ENCODE measurements at regions not wholly inside any gene's neighbourhood (a gene's known extent, or its start where the extent isn't known, plus 50 kb on each side); places are given as distances from the start of the nearest gene placed in this dataset.
"Not testable (repeated sequence)": the region's sequence is repeated elsewhere in the genome, so short reads cannot be mapped to it uniquely, and the experiment has no call there.

DNA sequence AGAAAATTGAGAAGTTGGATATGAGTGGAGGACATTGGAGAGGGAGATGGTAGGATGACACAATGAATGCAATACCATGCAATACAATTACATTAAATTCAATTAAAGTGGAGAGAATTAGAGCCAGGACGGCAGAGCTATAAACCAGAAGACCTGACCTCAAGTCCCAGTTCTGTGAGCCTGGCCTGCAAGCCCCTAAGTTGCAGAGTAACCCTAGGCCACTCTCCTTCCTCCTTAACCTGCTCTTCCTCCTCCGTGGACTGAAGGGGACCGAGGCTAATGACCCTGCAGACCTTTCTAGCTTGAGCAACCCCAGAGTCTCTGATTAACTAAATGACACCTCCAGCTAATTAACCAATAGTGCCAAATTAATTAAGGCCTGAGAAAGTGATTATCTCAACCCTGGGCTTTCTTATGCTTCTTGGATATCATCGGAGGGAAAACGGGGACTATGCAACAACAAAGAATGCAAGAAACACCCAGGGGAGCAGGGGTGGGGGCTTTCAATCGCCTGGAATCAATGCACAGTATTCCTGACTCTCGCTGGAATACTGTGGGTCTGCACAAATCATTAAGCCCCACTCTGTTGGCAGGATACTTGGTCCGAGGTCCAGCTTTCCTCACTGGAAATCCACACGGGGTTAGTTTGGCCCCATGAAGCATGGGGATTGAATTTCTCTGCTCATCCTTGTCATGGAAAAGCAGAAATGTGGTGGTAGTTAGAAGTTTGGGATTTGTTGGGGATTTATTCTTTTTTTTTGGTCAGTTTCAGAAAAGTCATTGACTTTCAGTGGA is 548.3 kb downstream of the MN1 start:
- TF ChIP-seq, protein P1, sequence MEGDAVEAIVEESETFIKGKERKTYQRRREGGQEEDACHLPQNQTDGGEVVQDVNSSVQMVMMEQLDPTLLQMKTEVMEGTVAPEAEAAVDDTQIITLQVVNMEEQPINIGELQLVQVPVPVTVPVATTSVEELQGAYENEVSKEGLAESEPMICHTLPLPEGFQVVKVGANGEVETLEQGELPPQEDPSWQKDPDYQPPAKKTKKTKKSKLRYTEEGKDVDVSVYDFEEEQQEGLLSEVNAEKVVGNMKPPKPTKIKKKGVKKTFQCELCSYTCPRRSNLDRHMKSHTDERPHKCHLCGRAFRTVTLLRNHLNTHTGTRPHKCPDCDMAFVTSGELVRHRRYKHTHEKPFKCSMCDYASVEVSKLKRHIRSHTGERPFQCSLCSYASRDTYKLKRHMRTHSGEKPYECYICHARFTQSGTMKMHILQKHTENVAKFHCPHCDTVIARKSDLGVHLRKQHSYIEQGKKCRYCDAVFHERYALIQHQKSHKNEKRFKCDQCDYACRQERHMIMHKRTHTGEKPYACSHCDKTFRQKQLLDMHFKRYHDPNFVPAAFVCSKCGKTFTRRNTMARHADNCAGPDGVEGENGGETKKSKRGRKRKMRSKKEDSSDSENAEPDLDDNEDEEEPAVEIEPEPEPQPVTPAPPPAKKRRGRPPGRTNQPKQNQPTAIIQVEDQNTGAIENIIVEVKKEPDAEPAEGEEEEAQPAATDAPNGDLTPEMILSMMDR (optimal IDR thresholded peaks at IDR 0.05 in 1 of 3, IDR thresholded peaks at IDR 0.05 in 1 of 3, conservative IDR thresholded peaks at IDR 0.05 in 1 of 3; ENCODE audit: extremely low read depth in 1 of 3, insufficient read depth in 2 of 3, low read length in 3 of 3): no peak
- no peak for TF ChIP-seq EZH2 (IDR thresholded peaks at IDR 0.05; ENCODE audit: low read length)
- Histone ChIP-seq H3K4me1 (ENCODE audit: control insufficient read depth, extremely low read depth, insufficient read depth, low read length) (no peaks in the 10 kb centered on the region), H3K36me3 (ENCODE audit: control insufficient read depth in 2 of 2, extremely low read depth in 1 of 2, insufficient read depth in 2 of 2, low read length in 2 of 2) (no peaks in the 10 kb centered on the region), H2AFZ (ENCODE audit: control insufficient read depth, low read length) (no peak overlapping the region), H3K27me3 (ENCODE audit: control insufficient read depth, extremely low read depth, insufficient read depth, low read length) (no peaks in the 10 kb centered on the region), H3K4me2 (ENCODE audit: control insufficient read depth, extremely low read depth, insufficient read depth, low read depth, low read length) (no peak overlapping the region), H3K79me2 (ENCODE audit: control insufficient read depth, insufficient read depth, low read length) (no peaks in the 10 kb centered on the region), H3K9me1 (ENCODE audit: control insufficient read depth, extremely low read depth, insufficient read depth, low read length) (no peaks in the 10 kb centered on the region), H3K4me3 (ENCODE audit: control insufficient read depth in 2 of 3, extremely low read depth in 1 of 3, insufficient read depth in 2 of 3, low read depth in 1 of 3, low read length in 3 of 3) (no peak overlapping the region), H3K9ac (ENCODE audit: control insufficient read depth, extremely low read depth, insufficient read depth, low read length) (no peak overlapping the region), H3K9me3 (ENCODE audit: control insufficient read depth, low read depth, low read length) (peaks cover 9% of the 10 kb centered on the region), H3K27ac (ENCODE audit: control insufficient read depth, insufficient read depth, low read length) (no peak overlapping the region), H4K20me1 (ENCODE audit: control insufficient read depth, extremely low read depth, insufficient read depth, low read length) (no peaks in the 10 kb centered on the region)
- no peak for FAIRE-seq
- dilution Hi-C loops (cut with MboI; ENCODE audit: extremely low pct_ligation_motif_present, low sequenced_read_pairs): no loop called here
- no peak for DNase-seq (ENCODE audit: low read depth, low spot score)

GRCh38 chr22:27254063-27254462 is 547.5 kb downstream of the MN1 start:
- dilution Hi-C loops (cut with MboI; ENCODE audit: extremely low pct_ligation_motif_present, low sequenced_read_pairs); FAIRE-seq: not testable (repeated sequence)

GRCh38 chr22:27255580-27255979 is 546.0 kb downstream of the MN1 start:
- DNase-seq (ENCODE audit: low read depth, low spot score): no peak
- H3K27ac ChIP-seq (ENCODE audit: control insufficient read depth, insufficient read depth, low read length): no peak overlapping the region
- H2AFZ ChIP-seq (ENCODE audit: control insufficient read depth, low read length): no peak overlapping the region
- no peak for FAIRE-seq
- H3K27me3 ChIP-seq (ENCODE audit: control insufficient read depth, extremely low read depth, insufficient read depth, low read length): peaks cover 4% of the 10 kb centered on the region
- no peaks in the 10 kb centered on the region for H4K20me1 ChIP-seq (ENCODE audit: control insufficient read depth, extremely low read depth, insufficient read depth, low read length)
- H3K79me2 ChIP-seq (ENCODE audit: control insufficient read depth, insufficient read depth, low read length): no peaks in the 10 kb centered on the region
- H3K4me2 ChIP-seq (ENCODE audit: control insufficient read depth, extremely low read depth, insufficient read depth, low read depth, low read length): no peak overlapping the region
- no peaks in the 10 kb centered on the region for H3K9me1 ChIP-seq (ENCODE audit: control insufficient read depth, extremely low read depth, insufficient read depth, low read length)
- TF ChIP-seq EZH2 (IDR thresholded peaks at IDR 0.05; ENCODE audit: low read length): no peak
- TF ChIP-seq, protein P1 (optimal IDR thresholded peaks at IDR 0.05 in 1 of 3, IDR thresholded peaks at IDR 0.05 in 1 of 3, conservative IDR thresholded peaks at IDR 0.05 in 1 of 3; ENCODE audit: extremely low read depth in 1 of 3, insufficient read depth in 2 of 3, low read length in 3 of 3): no peak
- no peaks in the 10 kb centered on the region for H3K4me1 ChIP-seq (ENCODE audit: control insufficient read depth, extremely low read depth, insufficient read depth, low read length)
- H3K9me3 ChIP-seq (ENCODE audit: control insufficient read depth, low read depth, low read length): peaks cover 9% of the 10 kb centered on the region
- no peak overlapping the region for H3K4me3 ChIP-seq (ENCODE audit: control insufficient read depth in 2 of 3, extremely low read depth in 1 of 3, insufficient read depth in 2 of 3, low read depth in 1 of 3, low read length in 3 of 3)
- dilution Hi-C loops (cut with MboI; ENCODE audit: extremely low pct_ligation_motif_present, low sequenced_read_pairs): no loop called here
- H3K9ac ChIP-seq (ENCODE audit: control insufficient read depth, extremely low read depth, insufficient read depth, low read length): no peak overlapping the region
- H3K36me3 ChIP-seq (ENCODE audit: control insufficient read depth in 2 of 2, extremely low read depth in 1 of 2, insufficient read depth in 2 of 2, low read length in 2 of 2): no peaks in the 10 kb centered on the region

More at GRCh38 chr22:27254063-27254462, 547.5 kb downstream of the MN1 start:
- not testable (repeated sequence) for H3K79me2 ChIP-seq (ENCODE audit: control insufficient read depth, insufficient read depth, low read length); H3K9me3 ChIP-seq (ENCODE audit: control insufficient read depth, low read depth, low read length); H3K9ac ChIP-seq (ENCODE audit: control insufficient read depth, extremely low read depth, insufficient read depth, low read length); H4K20me1 ChIP-seq (ENCODE audit: control insufficient read depth, extremely low read depth, insufficient read depth, low read length); H3K4me1 ChIP-seq (ENCODE audit: control insufficient read depth, extremely low read depth, insufficient read depth, low read length); H3K4me2 ChIP-seq (ENCODE audit: control insufficient read depth, extremely low read depth, insufficient read depth, low read depth, low read length); H3K9me1 ChIP-seq (ENCODE audit: control insufficient read depth, extremely low read depth, insufficient read depth, low read length); H3K27me3 ChIP-seq (ENCODE audit: control insufficient read depth, extremely low read depth, insufficient read depth, low read length); H3K27ac ChIP-seq (ENCODE audit: control insufficient read depth, insufficient read depth, low read length); H3K36me3 ChIP-seq (ENCODE audit: control insufficient read depth in 2 of 2, extremely low read depth in 1 of 2, insufficient read depth in 2 of 2, low read length in 2 of 2); H3K4me3 ChIP-seq (ENCODE audit: control insufficient read depth in 2 of 3, extremely low read depth in 1 of 3, insufficient read depth in 2 of 3, low read depth in 1 of 3, low read length in 3 of 3); H2AFZ ChIP-seq (ENCODE audit: control insufficient read depth, low read length); DNase-seq (ENCODE audit: low read depth, low spot score)

Data from keratinocyte (primary cell).